HG03064 (cell line): ENCODE measurements at regions not wholly inside any gene's neighbourhood (a gene's known extent, or its start where the extent isn't known, plus 50 kb on each side); places are given as distances from the start of the nearest gene placed in this dataset.
A peak's percentile ranks its signal among the peaks of the same experiment; 100 is the strongest.

Experiments used
- ATAC-seq: cut with Tn5 transposase; IDR thresholded peaks from one replicate; pipeline ENCODE4 v1.9.1; 2021; ENCODE audit warnings: low read depth; ENCODE audit not compliant: unreplicated experiment

- no peak for ATAC-seq
These were observed 53.9 kb upstream of the ESR1 start for GRCh38 chr6:151753581-151753980.

GRCh38 chr6:151757506-151757955 lies 50.0 kb upstream of the ESR1 start:
- peak; percentile 98 for ATAC-seq
